WI38 (cell line): ENCODE measurements at regions not wholly inside any gene's neighbourhood (a gene's known extent, or its start where the extent isn't known, plus 50 kb on each side); places are given as distances from the start of the nearest gene placed in this dataset.

Experiments
- H3K4me3 ChIP-seq: 2 replicates; pipeline ENCODE4 v1.5.1; 2011; ENCODE audit warnings: low read depth, mild to moderate bottlenecking, control low read depth, low read length
- TF ChIP-seq, protein P1 (sequence below): IDR thresholded peaks from 2 replicates; pipeline ENCODE4 v1.5.1; 2012; ENCODE audit warnings: low read depth, mild to moderate bottlenecking, control low read depth, low read length

GRCh38 chr4:170234800-170235199 lies 145.0 kb upstream of the AADAT start:
- no peak overlapping the region for H3K4me3 ChIP-seq
- TF ChIP-seq, protein P1, sequence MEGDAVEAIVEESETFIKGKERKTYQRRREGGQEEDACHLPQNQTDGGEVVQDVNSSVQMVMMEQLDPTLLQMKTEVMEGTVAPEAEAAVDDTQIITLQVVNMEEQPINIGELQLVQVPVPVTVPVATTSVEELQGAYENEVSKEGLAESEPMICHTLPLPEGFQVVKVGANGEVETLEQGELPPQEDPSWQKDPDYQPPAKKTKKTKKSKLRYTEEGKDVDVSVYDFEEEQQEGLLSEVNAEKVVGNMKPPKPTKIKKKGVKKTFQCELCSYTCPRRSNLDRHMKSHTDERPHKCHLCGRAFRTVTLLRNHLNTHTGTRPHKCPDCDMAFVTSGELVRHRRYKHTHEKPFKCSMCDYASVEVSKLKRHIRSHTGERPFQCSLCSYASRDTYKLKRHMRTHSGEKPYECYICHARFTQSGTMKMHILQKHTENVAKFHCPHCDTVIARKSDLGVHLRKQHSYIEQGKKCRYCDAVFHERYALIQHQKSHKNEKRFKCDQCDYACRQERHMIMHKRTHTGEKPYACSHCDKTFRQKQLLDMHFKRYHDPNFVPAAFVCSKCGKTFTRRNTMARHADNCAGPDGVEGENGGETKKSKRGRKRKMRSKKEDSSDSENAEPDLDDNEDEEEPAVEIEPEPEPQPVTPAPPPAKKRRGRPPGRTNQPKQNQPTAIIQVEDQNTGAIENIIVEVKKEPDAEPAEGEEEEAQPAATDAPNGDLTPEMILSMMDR: no peak

DNA sequence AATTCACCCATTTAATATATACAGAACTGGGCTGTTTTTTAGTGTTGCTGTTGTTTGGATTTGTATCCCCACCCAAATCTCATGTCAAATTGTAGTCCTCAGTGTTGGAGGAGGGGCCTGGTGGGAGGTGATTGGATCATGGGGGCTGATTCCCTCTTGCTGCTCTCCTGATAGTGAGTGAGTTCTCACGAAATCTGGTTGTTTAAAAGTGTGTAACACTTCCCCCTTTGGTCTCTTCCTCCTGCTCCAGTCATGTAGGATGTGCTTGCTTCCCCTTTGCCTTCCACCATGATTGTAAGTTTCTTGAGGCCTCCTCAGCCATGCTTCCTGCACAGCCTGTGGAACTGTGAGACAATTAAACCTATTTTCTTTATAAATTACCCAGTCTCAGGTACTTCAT lies 141.6 kb upstream of the AADAT start:
- TF ChIP-seq, protein P1: no peak
- no peak overlapping the region for H3K4me3 ChIP-seq

- H3K4me3 ChIP-seq: no peak overlapping the region
- TF ChIP-seq, protein P1: no peak
These were observed 140.5 kb upstream of the AADAT start for GRCh38 chr4:170230242-170230641.

GRCh38 chr4:170229006-170229405 lies 139.2 kb upstream of the AADAT start:
- TF ChIP-seq, protein P1: no peak
- H3K4me3 ChIP-seq: no peak overlapping the region

DNA sequence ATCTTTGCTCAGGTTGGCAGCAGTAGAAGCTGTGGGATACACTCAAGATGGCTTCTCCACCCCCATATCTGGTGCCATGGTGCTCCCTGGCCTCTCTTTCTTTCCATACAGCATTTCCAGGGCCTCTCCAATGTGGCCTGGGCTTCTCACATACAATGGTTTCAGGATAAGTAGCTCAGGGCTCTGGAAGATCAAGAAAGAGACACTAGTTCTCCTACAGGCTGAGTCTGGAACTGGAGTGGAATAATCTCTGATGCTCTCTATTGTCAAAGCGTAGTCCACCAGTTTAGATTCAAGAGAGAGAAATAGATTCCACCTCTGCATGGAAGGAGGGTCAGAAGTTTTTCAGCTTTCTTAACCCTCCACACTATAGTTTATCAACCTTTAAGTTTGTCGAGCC lies 138.2 kb upstream of the AADAT start:
- H3K4me3 ChIP-seq: no peak overlapping the region
- TF ChIP-seq, protein P1: no peak

DNA sequence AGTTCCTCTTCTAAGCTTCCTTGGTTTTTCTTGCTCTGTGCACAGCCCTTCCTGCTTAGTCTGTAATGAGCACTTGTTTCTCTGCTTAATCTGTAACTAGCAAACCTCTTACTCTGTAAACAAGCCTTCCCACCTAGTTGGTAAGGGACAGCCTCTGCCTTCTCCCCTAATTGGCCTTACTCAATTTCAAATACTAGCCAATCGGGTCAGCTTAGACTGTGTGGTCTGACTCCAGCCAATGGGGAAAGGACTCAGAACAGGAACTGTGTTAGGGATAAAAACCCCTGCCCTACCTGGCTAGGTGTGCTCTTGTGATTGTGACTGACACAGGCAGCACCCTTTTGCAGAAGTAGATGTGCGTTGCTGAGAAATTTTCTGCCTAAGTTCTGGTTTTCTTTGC lies 136.5 kb upstream of the AADAT start:
- H3K4me3 ChIP-seq: no peak overlapping the region
- TF ChIP-seq, protein P1: no peak

DNA sequence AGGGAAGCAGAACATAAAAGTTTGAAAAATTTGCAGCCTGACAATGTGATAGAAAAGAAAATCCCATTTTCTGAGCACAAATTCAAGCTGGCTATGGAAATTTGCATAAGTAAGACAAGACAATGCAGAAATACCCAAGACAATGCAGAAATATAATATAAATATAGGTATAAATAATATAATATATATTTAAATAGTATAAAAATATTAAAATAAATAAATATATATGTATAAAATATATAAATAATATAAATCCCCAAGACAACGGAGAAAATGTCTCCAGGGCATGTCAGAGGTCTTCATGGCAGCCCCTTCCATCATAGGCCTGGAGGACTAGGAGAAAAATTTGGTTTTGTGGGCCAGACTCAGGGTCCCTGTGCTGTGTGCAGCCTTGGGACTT lies 125.0 kb upstream of the AADAT start:
- H3K4me3 ChIP-seq: no peak overlapping the region
- TF ChIP-seq, protein P1: no peak
